H1 (cell line): ENCODE measurements at regions not wholly inside any gene's neighbourhood (a gene's known extent, or its start where the extent isn't known, plus 50 kb on each side); places are given as distances from the start of the nearest gene placed in this dataset.

ENCODE experiments used
- CBX5 ChIP-seq: fragments of 300-800, 300-1000 bp; sonication (generic); IDR thresholded peaks from 2 replicates; pipeline ENCODE4 v1.7.1; 2016; ENCODE audit warnings: antibody characterized with exemption, low read length, low read depth
- CHD1 ChIP-seq: IDR thresholded peaks from 2 replicates; pipeline ENCODE4 v1.6.1; 2012; ENCODE audit warnings: low read depth, low read length, improper control_type of control experiment
- MAFK ChIP-seq: IDR thresholded peaks from 2 replicates; pipeline ENCODE4 v1.6.1; 2012; ENCODE audit warnings: low read depth, mild to moderate bottlenecking, improper control_type of control experiment, low read length
- POLR2A ChIP-seq, 2 experiments: IDR thresholded peaks; 1 replicate in 1 of 2; 2 replicates in 1 of 2; pipeline ENCODE4 v1.6.1; 2011; ENCODE audit warnings: low read depth in 2 of 2, low read length in 2 of 2, mild to moderate bottlenecking in 2 of 2; ENCODE audit errors: control extremely low read depth in 1 of 2
- POLR2AphosphoS5 ChIP-seq: IDR thresholded peaks from 2 replicates; pipeline ENCODE4 v1.6.1; 2011; ENCODE audit warnings: low read depth, low read length
- RFX5 ChIP-seq: IDR thresholded peaks from 2 replicates; pipeline ENCODE4 v1.6.1; 2011; ENCODE audit warnings: low read depth, low read length, improper control_type of control experiment, borderline replicate concordance
- SIN3A ChIP-seq, 2 experiments: IDR thresholded peaks in 1 of 2; conservative IDR thresholded peaks in 1 of 2; 2 replicates each; pipeline ENCODE4 v1.6.1; 2011 to 2012; ENCODE audit warnings: low read length in 2 of 2, improper control_type of control experiment in 1 of 2, low read depth in 1 of 2, mild to moderate bottlenecking in 1 of 2
- SRF ChIP-seq: IDR thresholded peaks from 2 replicates; pipeline ENCODE4 v1.6.1; 2011; ENCODE audit warnings: mild to moderate bottlenecking, low read depth, low read length, moderate library complexity
- TF ChIP-seq, protein P1 (sequence below), 3 experiments: IDR thresholded peaks; 1 replicate in 2 of 3; 2 replicates in 1 of 3; pipeline versions ENCODE4 v1.5.1 to v1.6.1; 2011; ENCODE audit warnings: low read length in 3 of 3, mild to moderate bottlenecking in 3 of 3, inconsistent platforms in 2 of 3, low read depth in 1 of 3, moderate library complexity in 1 of 3; ENCODE audit not compliant: insufficient read depth in 1 of 3; ENCODE audit errors: control extremely low read depth in 1 of 3
- TF ChIP-seq, protein P2 (sequence below): IDR thresholded peaks from 2 replicates; pipeline ENCODE4 v1.6.1; 2011; ENCODE audit warnings: low read length, improper control_type of control experiment

DNA sequence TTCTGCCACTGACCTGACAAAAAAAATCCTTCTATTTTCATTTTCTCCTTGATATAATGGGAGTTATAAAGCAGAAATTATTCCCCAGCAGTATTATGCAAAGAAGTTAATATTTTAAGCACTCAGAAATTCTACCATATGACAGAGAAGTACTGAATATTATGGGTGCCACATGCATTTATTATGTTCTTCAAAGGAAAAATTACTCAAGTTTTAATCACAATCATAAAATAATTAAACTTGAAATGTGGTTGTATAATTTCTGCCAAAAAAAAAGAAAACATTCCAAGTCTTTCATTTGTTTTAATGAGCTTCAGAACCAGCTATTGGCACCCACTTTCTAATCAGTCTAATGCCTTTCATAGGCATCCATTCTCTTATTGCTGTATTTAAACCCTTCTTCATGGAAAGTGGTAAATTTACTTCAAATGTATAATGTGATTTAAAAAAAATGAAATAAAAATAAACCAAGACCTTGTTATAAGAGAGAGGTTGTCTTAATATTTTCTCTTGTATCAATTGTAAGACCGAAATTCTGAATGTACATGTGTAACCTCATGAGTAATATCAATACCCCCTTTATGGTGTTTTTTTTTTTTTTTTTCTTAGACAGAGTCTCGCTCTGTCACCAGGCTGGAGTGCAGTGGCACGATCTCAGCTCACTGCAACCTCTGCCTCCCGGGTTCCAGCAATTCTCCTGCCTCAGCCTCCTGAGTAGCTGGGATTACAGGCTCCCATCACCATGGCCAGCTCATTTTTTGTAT lies 302.3 kb downstream of the IRS1 start:
- TF ChIP-seq CHD1 = no peak
- no peak for TF ChIP-seq SRF
- TF ChIP-seq POLR2A (IDR thresholded peaks at IDR 0.05; ENCODE audit: control extremely low read depth in 1 of 2, low read depth in 2 of 2, low read length in 2 of 2) = no peak
- TF ChIP-seq, protein P1, sequence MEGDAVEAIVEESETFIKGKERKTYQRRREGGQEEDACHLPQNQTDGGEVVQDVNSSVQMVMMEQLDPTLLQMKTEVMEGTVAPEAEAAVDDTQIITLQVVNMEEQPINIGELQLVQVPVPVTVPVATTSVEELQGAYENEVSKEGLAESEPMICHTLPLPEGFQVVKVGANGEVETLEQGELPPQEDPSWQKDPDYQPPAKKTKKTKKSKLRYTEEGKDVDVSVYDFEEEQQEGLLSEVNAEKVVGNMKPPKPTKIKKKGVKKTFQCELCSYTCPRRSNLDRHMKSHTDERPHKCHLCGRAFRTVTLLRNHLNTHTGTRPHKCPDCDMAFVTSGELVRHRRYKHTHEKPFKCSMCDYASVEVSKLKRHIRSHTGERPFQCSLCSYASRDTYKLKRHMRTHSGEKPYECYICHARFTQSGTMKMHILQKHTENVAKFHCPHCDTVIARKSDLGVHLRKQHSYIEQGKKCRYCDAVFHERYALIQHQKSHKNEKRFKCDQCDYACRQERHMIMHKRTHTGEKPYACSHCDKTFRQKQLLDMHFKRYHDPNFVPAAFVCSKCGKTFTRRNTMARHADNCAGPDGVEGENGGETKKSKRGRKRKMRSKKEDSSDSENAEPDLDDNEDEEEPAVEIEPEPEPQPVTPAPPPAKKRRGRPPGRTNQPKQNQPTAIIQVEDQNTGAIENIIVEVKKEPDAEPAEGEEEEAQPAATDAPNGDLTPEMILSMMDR (IDR thresholded peaks at IDR 0.05; ENCODE audit: control extremely low read depth in 1 of 3, insufficient read depth in 1 of 3, low read depth in 1 of 3, low read length in 3 of 3) = no peak
- TF ChIP-seq SIN3A (conservative IDR thresholded peaks at IDR 0.05 in 1 of 2, IDR thresholded peaks at IDR 0.05 in 1 of 2; ENCODE audit: low read depth in 1 of 2, low read length in 2 of 2) = no peak
- TF ChIP-seq RFX5 = no peak
- TF ChIP-seq POLR2AphosphoS5 = no peak
- TF ChIP-seq, protein P2, sequence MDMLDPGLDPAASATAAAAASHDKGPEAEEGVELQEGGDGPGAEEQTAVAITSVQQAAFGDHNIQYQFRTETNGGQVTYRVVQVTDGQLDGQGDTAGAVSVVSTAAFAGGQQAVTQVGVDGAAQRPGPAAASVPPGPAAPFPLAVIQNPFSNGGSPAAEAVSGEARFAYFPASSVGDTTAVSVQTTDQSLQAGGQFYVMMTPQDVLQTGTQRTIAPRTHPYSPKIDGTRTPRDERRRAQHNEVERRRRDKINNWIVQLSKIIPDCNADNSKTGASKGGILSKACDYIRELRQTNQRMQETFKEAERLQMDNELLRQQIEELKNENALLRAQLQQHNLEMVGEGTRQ = no peak
- no peak for TF ChIP-seq CBX5
- no peak for TF ChIP-seq MAFK
